Gastrocnemius medialis (tissue), 4 donors: ENCODE measurements at regions not wholly inside any gene's neighbourhood (a gene's known extent, or its start where the extent isn't known, plus 50 kb on each side); places are given as distances from the start of the nearest gene placed in this dataset.
"Not testable (repeated sequence)": the region's sequence is repeated elsewhere in the genome, so short reads cannot be mapped to it uniquely, and the experiment has no call there.

Experiments used
- ATAC-seq, 2 donors: fragments of 150-250 bp; one replicate each; pipeline ENCODE4 v1.9.1; 2016
- DNase-seq, 2 donors: peaks; one replicate each; pipeline ENCODE4 v3.0.0-alpha.2; 2019
- H3K27ac ChIP-seq, 4 donors: fragments of 200-600 bp; sonication (generic); 1 replicate in 1 of 4; 2 replicates in 3 of 4; pipeline ENCODE4 v1.5.1; 2016 to 2018; ENCODE audit warnings: mild to moderate bottlenecking in 2 of 4, moderate library complexity in 1 of 4
- H3K27me3 ChIP-seq, 3 donors: fragments of 200-600 bp; sonication (generic) in 2 of 3; 1 replicate in 1 of 3; 2 replicates in 2 of 3; pipeline versions ENCODE4 v1.5.1 to v1.6.0; 2016 to 2019; ENCODE audit warnings: mild to moderate bottlenecking in 1 of 3, moderate library complexity in 1 of 3
- H3K36me3 ChIP-seq, 2 donors: fragments of 200-600 bp; sonication (generic) in 1 of 2; one replicate each; pipeline ENCODE4 v1.5.1; 2017 to 2018
- H3K4me1 ChIP-seq, 2 donors: fragments of 200-600 bp; sonication (generic) in 1 of 2; one replicate each; pipeline ENCODE4 v1.5.1; 2016 to 2017; ENCODE audit warnings: mild to moderate bottlenecking in 2 of 2
- H3K4me3 ChIP-seq, 4 donors: fragments of 200-600 bp; sonication (generic) in 3 of 4; 1 replicate in 1 of 4; 2 replicates in 3 of 4; pipeline ENCODE4 v1.5.1; 2016 to 2019; ENCODE audit warnings: mild to moderate bottlenecking in 2 of 4
- H3K9me3 ChIP-seq, 3 donors: fragments of 200-600 bp; sonication (generic) in 2 of 3; 1 replicate in 1 of 3; 2 replicates in 2 of 3; pipeline ENCODE4 v1.5.1; 2016 to 2019
- POLR2A ChIP-seq, 2 donors: fragments of 450-650 bp; IDR thresholded peaks; one replicate each; pipeline ENCODE4 v1.6.1; 2017; ENCODE audit warnings: antibody characterized with exemption in 2 of 2, mild to moderate bottlenecking in 2 of 2, moderate library complexity in 2 of 2
- in situ Hi-C, 4 donors: fragments of 200-750 bp; cut with MboI; loops; one replicate each; pipeline versions ENCODE4 v1.15.0 to v1.8.0; 2017; ENCODE audit warnings: low sequenced_read_pairs in 4 of 4
- intact Hi-C: fragments of 100-400 bp; cut with DNase I; formaldehyde crosslinking; loops from one replicate; pipeline ENCODE4 v1.15.1; 2023; ENCODE audit warnings: low total_unique reads
- TF ChIP-seq, protein P1 (sequence below), 5 experiments: fragments of 450-650 bp in 3 of 5; fragments of 200-600 bp in 2 of 5; sonication (generic) in 2 of 5; IDR thresholded peaks in 4 of 5; conservative IDR thresholded peaks in 1 of 5; 1 replicate in 4 of 5; 2 replicates in 1 of 5; pipeline ENCODE4 v1.5.1; 2016 to 2019; ENCODE audit warnings: antibody characterized with exemption in 5 of 5, mild to moderate bottlenecking in 3 of 5, moderate library complexity in 3 of 5

DNA sequence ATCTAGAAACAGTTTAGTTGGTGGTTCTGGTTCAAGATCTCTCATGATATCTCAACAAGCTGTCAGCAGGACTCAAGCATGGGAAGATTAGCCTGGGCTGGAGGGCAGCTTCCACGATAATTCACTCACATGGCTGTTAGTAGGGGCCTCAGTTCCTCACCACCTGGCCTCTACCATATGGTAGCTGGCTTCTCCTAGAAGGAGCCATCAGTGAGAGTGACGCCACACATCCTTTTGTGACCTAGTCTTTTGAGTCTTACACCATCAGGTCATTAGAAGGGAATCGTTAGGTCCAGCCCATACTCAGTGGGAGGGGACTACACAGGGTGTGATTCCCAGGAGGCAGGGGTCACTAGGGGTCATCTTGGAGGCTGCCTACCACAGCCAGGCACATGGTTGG lies 239.3 kb upstream of the PLPP4 start:
- no peaks in the 10 kb centered on the region for H3K27me3 ChIP-seq
- H3K4me1 ChIP-seq: no peaks in the 10 kb centered on the region
- ATAC-seq: no peak
- no peaks in the 10 kb centered on the region for H3K36me3 ChIP-seq
- H3K9me3 ChIP-seq: no peaks in the 10 kb centered on the region
- no peak overlapping the region for H3K4me3 ChIP-seq
- H3K27ac ChIP-seq: no peak overlapping the region
- no peak for DNase-seq
- intact Hi-C loops (no loop called here), in situ Hi-C loops (no loop called here)
- no peak for TF ChIP-seq POLR2A (IDR thresholded peaks at IDR 0.05)
- TF ChIP-seq, protein P1, sequence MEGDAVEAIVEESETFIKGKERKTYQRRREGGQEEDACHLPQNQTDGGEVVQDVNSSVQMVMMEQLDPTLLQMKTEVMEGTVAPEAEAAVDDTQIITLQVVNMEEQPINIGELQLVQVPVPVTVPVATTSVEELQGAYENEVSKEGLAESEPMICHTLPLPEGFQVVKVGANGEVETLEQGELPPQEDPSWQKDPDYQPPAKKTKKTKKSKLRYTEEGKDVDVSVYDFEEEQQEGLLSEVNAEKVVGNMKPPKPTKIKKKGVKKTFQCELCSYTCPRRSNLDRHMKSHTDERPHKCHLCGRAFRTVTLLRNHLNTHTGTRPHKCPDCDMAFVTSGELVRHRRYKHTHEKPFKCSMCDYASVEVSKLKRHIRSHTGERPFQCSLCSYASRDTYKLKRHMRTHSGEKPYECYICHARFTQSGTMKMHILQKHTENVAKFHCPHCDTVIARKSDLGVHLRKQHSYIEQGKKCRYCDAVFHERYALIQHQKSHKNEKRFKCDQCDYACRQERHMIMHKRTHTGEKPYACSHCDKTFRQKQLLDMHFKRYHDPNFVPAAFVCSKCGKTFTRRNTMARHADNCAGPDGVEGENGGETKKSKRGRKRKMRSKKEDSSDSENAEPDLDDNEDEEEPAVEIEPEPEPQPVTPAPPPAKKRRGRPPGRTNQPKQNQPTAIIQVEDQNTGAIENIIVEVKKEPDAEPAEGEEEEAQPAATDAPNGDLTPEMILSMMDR (IDR thresholded peaks at IDR 0.05 in 4 of 5, conservative IDR thresholded peaks at IDR 0.05 in 1 of 5): no peak

DNA sequence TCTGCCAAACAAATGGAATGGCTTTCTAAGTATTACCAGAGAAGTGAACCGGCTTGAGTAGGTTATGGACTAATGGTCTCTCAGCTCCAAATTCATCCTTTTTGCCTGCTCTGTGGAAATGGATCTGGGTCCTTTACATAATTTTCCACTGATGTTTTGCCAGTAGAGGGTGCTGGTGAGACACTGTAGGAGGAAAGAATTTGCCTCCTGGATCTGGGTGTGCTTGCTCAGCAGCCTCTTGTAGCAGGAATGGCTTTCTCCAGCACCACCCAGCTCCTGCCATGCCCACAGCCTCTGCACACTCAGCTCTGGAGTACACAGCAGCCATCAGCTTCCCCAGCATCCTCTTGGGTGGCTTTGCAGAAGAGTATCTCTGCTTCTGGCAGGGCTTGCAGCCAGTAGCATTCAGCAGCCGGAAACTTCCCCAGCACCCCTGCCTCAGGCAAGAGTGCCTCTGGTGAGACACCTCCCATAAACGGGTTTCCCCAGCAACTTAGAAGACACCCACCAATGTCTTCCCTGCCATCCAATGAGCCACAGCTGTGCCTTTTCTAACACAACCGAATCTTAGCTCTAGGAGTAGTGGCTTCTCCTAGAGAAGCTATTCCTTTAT lies 235.0 kb upstream of the PLPP4 start:
- Histone ChIP-seq H3K4me3 (no peak overlapping the region), H3K36me3 (no peaks in the 10 kb centered on the region), H3K4me1 (no peaks in the 10 kb centered on the region), H3K27me3 (no peaks in the 10 kb centered on the region), H3K9me3 (no peaks in the 10 kb centered on the region), H3K27ac (no peak overlapping the region)
- in situ Hi-C loops: no loop called here
- TF ChIP-seq, protein P1 (IDR thresholded peaks at IDR 0.05 in 4 of 5, conservative IDR thresholded peaks at IDR 0.05 in 1 of 5): no peak
- TF ChIP-seq POLR2A (IDR thresholded peaks at IDR 0.05): no peak
- ATAC-seq: no peak
- no peak for DNase-seq
- intact Hi-C loops: no loop called here

DNA sequence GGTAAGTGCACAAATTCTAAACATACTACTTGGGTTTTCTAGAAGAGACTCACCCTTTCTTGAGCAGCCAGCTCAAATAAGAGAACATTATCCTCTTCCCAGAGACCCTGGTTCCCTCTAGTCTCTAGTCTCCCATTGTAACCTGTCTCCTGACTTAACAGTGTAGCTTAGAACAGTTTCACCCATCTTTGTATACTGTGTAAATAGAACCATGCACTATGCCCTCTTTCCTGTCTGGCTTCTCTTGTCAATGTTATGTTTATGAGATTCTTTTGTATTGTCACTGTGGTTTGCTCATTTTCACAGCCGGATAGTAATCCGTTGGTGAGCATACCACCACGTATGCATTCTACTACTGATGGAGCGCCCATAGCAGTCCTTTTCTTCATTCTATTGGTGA lies 227.4 kb upstream of the PLPP4 start:
- TF ChIP-seq, protein P1 (IDR thresholded peaks at IDR 0.05 in 4 of 5, conservative IDR thresholded peaks at IDR 0.05 in 1 of 5): no peak
- TF ChIP-seq POLR2A (IDR thresholded peaks at IDR 0.05): no peak
- no peak for ATAC-seq
- intact Hi-C loops (no loop called here), in situ Hi-C loops (no loop called here)
- Histone ChIP-seq H3K9me3 (no peaks in the 10 kb centered on the region), H3K36me3 (no peaks in the 10 kb centered on the region), H3K27ac (no peak overlapping the region), H3K4me3 (no peak overlapping the region), H3K27me3 (no peaks in the 10 kb centered on the region), H3K4me1 (no peaks in the 10 kb centered on the region)
- no peak for DNase-seq

DNA sequence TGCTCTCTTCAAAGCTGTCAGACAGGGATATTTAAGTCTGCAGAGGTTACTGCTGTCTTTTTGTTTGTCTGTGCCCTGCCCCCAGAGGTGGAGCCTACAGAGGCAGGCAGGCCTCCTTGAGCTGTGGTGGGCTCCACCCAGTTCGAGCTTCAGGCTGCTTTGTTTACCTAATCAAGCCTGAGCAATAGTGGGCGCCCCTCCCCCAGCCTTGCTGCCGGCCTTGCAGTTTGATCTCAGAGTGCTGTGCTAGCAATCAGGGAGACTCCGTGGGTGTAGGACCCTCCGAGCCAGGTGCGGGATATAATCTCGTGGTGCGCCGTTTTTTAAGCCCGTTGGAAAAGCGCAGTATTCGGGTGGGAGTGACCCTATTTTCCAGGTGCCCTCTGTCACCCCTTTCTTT lies 217.3 kb upstream of the PLPP4 start:
- intact Hi-C loops: not testable (repeated sequence)

DNA sequence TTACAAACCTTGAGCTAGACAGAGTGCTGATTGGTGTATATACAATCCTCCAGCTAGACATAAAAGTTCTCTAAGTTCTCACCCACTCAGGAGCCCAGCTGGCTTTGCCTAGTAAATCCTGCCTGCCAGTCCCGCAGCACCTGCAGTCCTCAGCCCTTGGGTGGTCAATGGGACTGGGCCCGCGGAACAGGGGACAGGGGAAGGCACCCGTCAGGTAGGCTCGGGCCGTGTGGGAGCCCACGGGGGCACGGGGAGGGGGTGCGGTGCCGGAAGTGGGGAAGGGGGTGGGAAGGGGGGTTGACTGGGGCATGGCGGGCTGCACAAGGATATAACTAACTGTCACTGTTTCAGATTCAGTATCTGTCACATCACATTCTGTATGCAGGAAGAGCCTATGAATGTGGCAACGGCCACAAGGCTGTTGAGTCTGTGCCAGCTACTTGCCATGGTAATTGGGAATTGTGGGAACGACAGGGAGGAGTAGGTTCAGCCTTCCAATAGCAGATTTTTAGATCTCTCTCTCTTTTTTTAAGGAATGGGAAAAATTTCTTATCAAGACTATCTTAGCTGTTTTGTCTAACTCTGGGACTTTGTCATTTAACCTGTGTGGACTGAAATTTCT lies 205.1 kb upstream of the PLPP4 start:
- intact Hi-C loops: no loop called here
- no peak for DNase-seq
- Histone ChIP-seq H3K27me3 (no peaks in the 10 kb centered on the region), H3K4me3 (no peak overlapping the region), H3K36me3 (no peaks in the 10 kb centered on the region), H3K9me3 (no peaks in the 10 kb centered on the region), H3K4me1 (no peaks in the 10 kb centered on the region), H3K27ac (no peak overlapping the region)
- in situ Hi-C loops: no loop called here
- no peak for ATAC-seq
- TF ChIP-seq POLR2A (IDR thresholded peaks at IDR 0.05): no peak
- TF ChIP-seq, protein P1 (IDR thresholded peaks at IDR 0.05 in 4 of 5, conservative IDR thresholded peaks at IDR 0.05 in 1 of 5): no peak

More for the DNA sequence above, 217.3 kb upstream of the PLPP4 start:
- ATAC-seq, H3K9me3 ChIP-seq, in situ Hi-C loops, H3K4me3 ChIP-seq, H3K36me3 ChIP-seq, H3K27me3 ChIP-seq, H3K27ac ChIP-seq, H3K4me1 ChIP-seq, DNase-seq: not testable (repeated sequence)
